A549 (cell line): ENCODE measurements at regions not wholly inside any gene's neighbourhood (a gene's known extent, or its start where the extent isn't known, plus 50 kb on each side); places are given as distances from the start of the nearest gene placed in this dataset.

Experiments
- CBX8 ChIP-seq: fragments of 200-600 bp; sonication (generic); IDR thresholded peaks from 2 replicates; pipeline ENCODE4 v1.6.1; 2016
- FOSL2 ChIP-seq, 2 experiments: fragments of 450-650 bp in 1 of 2; fragments of >200 bp in 1 of 2; sonication (Bioruptor Twin) in 1 of 2; formaldehyde crosslinking; IDR thresholded peaks; 2 replicates each; pipeline versions ENCODE4 v1.5.0 to v1.6.1; 2016 to 2020; ENCODE audit warnings: mild to moderate bottlenecking in 1 of 2, moderate library complexity in 1 of 2
- JUN ChIP-seq, 2 experiments: fragments of >200 bp; sonication (Bioruptor Twin); formaldehyde crosslinking; IDR thresholded peaks; 2 replicates in 1 of 2; 3 replicates in 1 of 2; pipeline ENCODE4 v1.6.1; 2016 to 2017
- MAX ChIP-seq: IDR thresholded peaks from 2 replicates; pipeline ENCODE4 v1.6.1; 2012
- POLR2A ChIP-seq: IDR thresholded peaks from 2 replicates; pipeline ENCODE4 v1.6.1; 2012; ENCODE audit warnings: mild to moderate bottlenecking, low read length
- RCOR1 ChIP-seq: fragments of 150-350 bp; IDR thresholded peaks from 2 replicates; pipeline ENCODE4 v1.6.1; 2014; ENCODE audit warnings: antibody characterized with exemption, low read length, low read depth
- REST ChIP-seq: fragments of 200-600 bp; sonication (generic); IDR thresholded peaks from 2 replicates; pipeline ENCODE4 v1.6.1; 2016; ENCODE audit warnings: antibody characterized with exemption, mild to moderate bottlenecking, moderate library complexity
- ZC3H11A ChIP-seq: fragments of 450-650 bp; IDR thresholded peaks from 2 replicates; pipeline ENCODE4 v1.6.1; 2014; ENCODE audit warnings: antibody characterized with exemption, mild to moderate bottlenecking
- TF ChIP-seq, protein P1 (sequence below): fragments of >200 bp; sonication (Bioruptor Twin); formaldehyde crosslinking; IDR thresholded peaks from 3 replicates; pipeline ENCODE4 v1.5.1; 2016

- TF ChIP-seq, protein P1, sequence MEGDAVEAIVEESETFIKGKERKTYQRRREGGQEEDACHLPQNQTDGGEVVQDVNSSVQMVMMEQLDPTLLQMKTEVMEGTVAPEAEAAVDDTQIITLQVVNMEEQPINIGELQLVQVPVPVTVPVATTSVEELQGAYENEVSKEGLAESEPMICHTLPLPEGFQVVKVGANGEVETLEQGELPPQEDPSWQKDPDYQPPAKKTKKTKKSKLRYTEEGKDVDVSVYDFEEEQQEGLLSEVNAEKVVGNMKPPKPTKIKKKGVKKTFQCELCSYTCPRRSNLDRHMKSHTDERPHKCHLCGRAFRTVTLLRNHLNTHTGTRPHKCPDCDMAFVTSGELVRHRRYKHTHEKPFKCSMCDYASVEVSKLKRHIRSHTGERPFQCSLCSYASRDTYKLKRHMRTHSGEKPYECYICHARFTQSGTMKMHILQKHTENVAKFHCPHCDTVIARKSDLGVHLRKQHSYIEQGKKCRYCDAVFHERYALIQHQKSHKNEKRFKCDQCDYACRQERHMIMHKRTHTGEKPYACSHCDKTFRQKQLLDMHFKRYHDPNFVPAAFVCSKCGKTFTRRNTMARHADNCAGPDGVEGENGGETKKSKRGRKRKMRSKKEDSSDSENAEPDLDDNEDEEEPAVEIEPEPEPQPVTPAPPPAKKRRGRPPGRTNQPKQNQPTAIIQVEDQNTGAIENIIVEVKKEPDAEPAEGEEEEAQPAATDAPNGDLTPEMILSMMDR = no peak
- TF ChIP-seq CBX8 (no peak), POLR2A (no peak), MAX (no peak), RCOR1 (no peak), ZC3H11A (no peak), FOSL2 (IDR thresholded peaks at IDR 0.05) (no peak), FOSL2 (CRISPR knock-in tag; IDR thresholded peaks at IDR 0.05) (no peak), JUN (IDR thresholded peaks at IDR 0.05) (no peak), REST (no peak)
Observed at GRCh38 chr3:35448121-35448520, 191.2 kb upstream of the ARPP21 start.
